ENCODE measurements at regions not wholly inside any gene's neighbourhood (a gene's known extent, or its start where the extent isn't known, plus 50 kb on each side); places are given as distances from the start of the nearest gene placed in this dataset.

GRCh38 chr6:167392631-167393316 is 67.9 kb downstream of the TTLL2 start:
- intact Hi-C loops (cut with micrococcal nuclease; ENCODE audit: unreplicated experiment), result loop anchor here (10.0 kb wide), 1 partner anchor 502 kb away; no protein-coding TSS in a partner anchor
- TF ChIP-seq EZH2 (IDR thresholded peaks at IDR 0.05; ENCODE audit: borderline replicate concordance, low read depth, low read length, poor library complexity, severe bottlenecking) (no peak), CTCF (conservative IDR thresholded peaks at IDR 0.05; ENCODE audit: low read depth, low read length) (no peak)
- H3K27ac ChIP-seq (ENCODE audit: low read depth, low read length, poor library complexity, severe bottlenecking), result no peak overlapping the region
- H3K36me3 ChIP-seq (ENCODE audit: insufficient read depth, low read length, poor library complexity, severe bottlenecking), result no peaks in the 10 kb centered on the region
- CTCF ChIA-PET, result no interaction called here
- BruUV-seq (replicated peaks), result no TSS peak
- POLR2A ChIA-PET (ENCODE audit: low non-redundant PET), result no interaction called here
- H3K27me3 ChIP-seq (replicated peaks; ENCODE audit: insufficient read depth, low read depth, low read length, poor library complexity), result no peaks in the 10 kb centered on the region
- H3K9me3 ChIP-seq (ENCODE audit: low read depth, low read length, poor library complexity, severe bottlenecking), result no peaks in the 10 kb centered on the region
- DNase-seq (ENCODE audit: low spot score), result no peak
- H3K4me3 ChIP-seq (ENCODE audit: low read depth, low read length, poor library complexity, severe bottlenecking), result no peak overlapping the region
- no peaks in the 10 kb centered on the region for H3K4me1 ChIP-seq (ENCODE audit: insufficient read depth, low read length, poor library complexity, severe bottlenecking)

- POLR2A ChIA-PET (ENCODE audit: low non-redundant PET), result no interaction called here
- no peak for DNase-seq (ENCODE audit: low spot score)
- no peaks in the 10 kb centered on the region for H3K36me3 ChIP-seq (ENCODE audit: insufficient read depth, low read length, poor library complexity, severe bottlenecking)
- no peaks in the 10 kb centered on the region for H3K4me1 ChIP-seq (ENCODE audit: insufficient read depth, low read length, poor library complexity, severe bottlenecking)
- CTCF ChIA-PET, result no interaction called here
- no peaks in the 10 kb centered on the region for H3K9me3 ChIP-seq (ENCODE audit: low read depth, low read length, poor library complexity, severe bottlenecking)
- H3K4me3 ChIP-seq (ENCODE audit: low read depth, low read length, poor library complexity, severe bottlenecking), result no peak overlapping the region
- BruUV-seq (replicated peaks), result no TSS peak
- intact Hi-C loops (cut with micrococcal nuclease; ENCODE audit: unreplicated experiment), result loop anchor here (10.0 kb wide), 1 partner anchor 501 kb away; no protein-coding TSS in a partner anchor
- no peak for TF ChIP-seq CTCF (conservative IDR thresholded peaks at IDR 0.05; ENCODE audit: low read depth, low read length)
- no peak for TF ChIP-seq EZH2 (IDR thresholded peaks at IDR 0.05; ENCODE audit: borderline replicate concordance, low read depth, low read length, poor library complexity, severe bottlenecking)
- no peak overlapping the region for H3K27ac ChIP-seq (ENCODE audit: low read depth, low read length, poor library complexity, severe bottlenecking)
- H3K27me3 ChIP-seq (replicated peaks; ENCODE audit: insufficient read depth, low read depth, low read length, poor library complexity), result no peaks in the 10 kb centered on the region
Observed at GRCh38 chr6:167393731-167394130, 68.8 kb downstream of the TTLL2 start.

GRCh38 chr6:167394339-167394738 is 69.5 kb downstream of the TTLL2 start:
- intact Hi-C loops (cut with micrococcal nuclease; ENCODE audit: unreplicated experiment), result loop anchor here (10.0 kb wide), 1 partner anchor 500 kb away; no protein-coding TSS in a partner anchor
- Histone ChIP-seq H3K36me3 (ENCODE audit: insufficient read depth, low read length, poor library complexity, severe bottlenecking) (no peaks in the 10 kb centered on the region), H3K4me1 (ENCODE audit: insufficient read depth, low read length, poor library complexity, severe bottlenecking) (no peaks in the 10 kb centered on the region), H3K27ac (ENCODE audit: low read depth, low read length, poor library complexity, severe bottlenecking) (no peak overlapping the region), H3K4me3 (ENCODE audit: low read depth, low read length, poor library complexity, severe bottlenecking) (no peak overlapping the region), H3K9me3 (ENCODE audit: low read depth, low read length, poor library complexity, severe bottlenecking) (no peaks in the 10 kb centered on the region), H3K27me3 (replicated peaks; ENCODE audit: insufficient read depth, low read depth, low read length, poor library complexity) (no peaks in the 10 kb centered on the region)
- CTCF ChIA-PET, result no interaction called here
- POLR2A ChIA-PET (ENCODE audit: low non-redundant PET), result no interaction called here
- TF ChIP-seq EZH2 (IDR thresholded peaks at IDR 0.05; ENCODE audit: borderline replicate concordance, low read depth, low read length, poor library complexity, severe bottlenecking) (no peak), CTCF (conservative IDR thresholded peaks at IDR 0.05; ENCODE audit: low read depth, low read length) (no peak)
- DNase-seq (ENCODE audit: low spot score), result no peak
- no TSS peak for BruUV-seq (replicated peaks)

All from A673 (cell line).